ENCODE measurements at regions not wholly inside any gene's neighbourhood (a gene's known extent, or its start where the extent isn't known, plus 50 kb on each side); places are given as distances from the start of the nearest gene placed in this dataset.
"Not testable (repeated sequence)": the region's sequence is repeated elsewhere in the genome, so short reads cannot be mapped to it uniquely, and the experiment has no call there.

DNA sequence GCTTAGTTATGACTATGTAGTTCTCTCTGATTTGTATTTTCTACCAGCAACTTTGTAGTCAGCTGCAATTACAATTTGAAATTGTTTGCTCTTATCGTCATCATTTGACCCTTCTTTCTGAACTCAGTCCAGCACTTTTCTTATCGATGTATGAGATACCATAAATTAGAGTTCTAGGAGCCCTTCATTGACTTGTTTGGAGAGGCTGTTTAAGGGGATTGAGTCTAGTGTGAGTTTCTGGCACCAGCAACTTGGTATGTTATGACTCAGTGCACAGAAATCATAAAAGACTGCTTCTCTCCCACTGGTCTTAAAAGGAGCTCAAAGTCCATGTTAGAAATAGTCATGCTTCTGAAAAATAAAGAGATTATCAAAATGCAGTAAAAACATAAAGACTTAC, 190.3 kb downstream of the TENT5A start:
- DNase-seq (ENCODE audit: low spot score): no peak

DNA sequence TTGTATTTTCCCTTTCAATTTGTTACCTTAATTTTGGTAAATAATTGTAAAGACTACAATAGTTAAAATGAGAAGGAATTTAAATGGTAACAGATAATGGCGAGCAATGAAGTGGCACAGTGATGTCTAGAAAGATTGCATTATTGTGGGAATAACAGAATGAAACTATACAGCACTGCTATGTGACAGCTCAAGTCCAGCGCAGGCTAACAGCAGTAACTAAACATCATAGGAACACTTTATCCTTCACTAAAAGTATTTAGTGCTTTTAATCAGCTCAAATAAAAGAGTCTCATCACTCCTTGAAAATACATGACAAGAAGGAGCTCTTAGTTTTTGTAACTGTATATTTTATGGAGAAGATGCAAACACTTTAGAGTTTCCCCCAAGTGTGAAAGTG, 190.8 kb downstream of the TENT5A start:
- no peak for DNase-seq (ENCODE audit: low spot score)

GRCh38 chr6:81561071-81561564, 191.4 kb downstream of the TENT5A start:
- no peak for DNase-seq (ENCODE audit: low spot score)

DNA sequence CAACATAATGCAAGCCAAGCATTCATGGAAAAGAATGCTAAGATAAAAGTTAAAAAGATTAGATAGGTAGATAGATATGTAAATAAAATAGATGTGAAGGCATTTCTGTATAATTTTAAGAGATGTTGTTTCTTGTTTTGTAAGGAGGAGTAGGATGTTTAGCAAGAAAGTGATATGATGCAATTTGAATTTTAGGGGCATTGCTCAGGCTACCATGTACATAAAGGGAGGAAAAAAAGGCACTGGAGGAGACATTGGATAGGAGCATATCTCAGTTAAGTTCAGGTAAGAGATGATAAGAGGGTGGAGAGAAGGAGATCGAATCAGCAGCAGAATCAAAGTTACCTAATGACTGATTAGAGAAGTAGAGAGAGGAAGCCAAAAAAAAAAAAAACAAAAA, 194.7 kb downstream of the TENT5A start:
- DNase-seq (ENCODE audit: low spot score): no peak

DNA sequence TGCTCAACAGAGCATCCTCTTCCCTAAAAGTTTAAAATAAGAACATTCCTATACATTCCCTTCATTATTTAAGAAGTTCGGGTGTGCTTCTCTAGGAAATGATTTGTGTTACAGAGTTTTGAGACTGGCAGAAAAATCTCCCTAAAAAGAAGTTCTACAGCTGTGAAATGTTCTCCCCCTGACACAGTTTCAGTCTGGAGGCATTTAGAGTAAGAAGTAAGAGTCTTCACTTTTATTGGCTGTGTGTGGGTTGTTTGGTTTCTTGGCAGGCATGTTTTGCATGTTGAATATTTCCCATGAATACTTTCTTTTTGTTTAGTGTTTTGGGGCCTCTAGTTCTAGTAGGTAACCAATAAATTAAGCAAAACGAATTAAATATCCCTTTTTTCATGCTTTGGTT, 195.9 kb downstream of the TENT5A start:
- no peak for DNase-seq (ENCODE audit: low spot score)

GRCh38 chr6:81553216-81553615, 199.3 kb downstream of the TENT5A start:
- DNase-seq (ENCODE audit: low spot score): no peak

GRCh38 chr6:81552644-81553043, 199.8 kb downstream of the TENT5A start:
- no peak for DNase-seq (ENCODE audit: low spot score)

- no peak for DNase-seq (ENCODE audit: low spot score)
Measured at GRCh38 chr6:81547149-81547548, 205.3 kb downstream of the TENT5A start.

GRCh38 chr6:81534934-81535465, 217.5 kb downstream of the TENT5A start:
- DNase-seq (ENCODE audit: low spot score): no peak

GRCh38 chr6:81531869-81532561, 220.5 kb downstream of the TENT5A start:
- no peak for DNase-seq (ENCODE audit: low spot score)

DNA sequence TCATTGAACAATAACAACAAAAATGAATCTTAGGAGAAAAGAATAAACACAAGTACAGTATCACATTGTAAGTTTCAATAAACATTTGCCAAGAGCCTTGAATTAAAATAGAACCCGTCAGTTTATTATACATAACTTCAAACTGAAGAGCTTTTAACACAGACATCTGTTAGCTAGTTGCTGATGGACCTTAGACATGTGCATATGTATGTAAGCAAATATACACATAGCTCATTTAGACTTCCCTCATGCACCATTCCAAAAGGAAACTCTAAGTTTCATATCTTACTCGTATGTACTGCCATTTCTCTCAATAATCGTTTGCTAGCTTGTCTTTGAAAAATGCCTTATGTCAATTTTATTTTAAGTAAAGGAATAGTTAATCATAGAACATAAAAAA, 235.0 kb downstream of the TENT5A start:
- DNase-seq (ENCODE audit: low spot score): no peak

DNA sequence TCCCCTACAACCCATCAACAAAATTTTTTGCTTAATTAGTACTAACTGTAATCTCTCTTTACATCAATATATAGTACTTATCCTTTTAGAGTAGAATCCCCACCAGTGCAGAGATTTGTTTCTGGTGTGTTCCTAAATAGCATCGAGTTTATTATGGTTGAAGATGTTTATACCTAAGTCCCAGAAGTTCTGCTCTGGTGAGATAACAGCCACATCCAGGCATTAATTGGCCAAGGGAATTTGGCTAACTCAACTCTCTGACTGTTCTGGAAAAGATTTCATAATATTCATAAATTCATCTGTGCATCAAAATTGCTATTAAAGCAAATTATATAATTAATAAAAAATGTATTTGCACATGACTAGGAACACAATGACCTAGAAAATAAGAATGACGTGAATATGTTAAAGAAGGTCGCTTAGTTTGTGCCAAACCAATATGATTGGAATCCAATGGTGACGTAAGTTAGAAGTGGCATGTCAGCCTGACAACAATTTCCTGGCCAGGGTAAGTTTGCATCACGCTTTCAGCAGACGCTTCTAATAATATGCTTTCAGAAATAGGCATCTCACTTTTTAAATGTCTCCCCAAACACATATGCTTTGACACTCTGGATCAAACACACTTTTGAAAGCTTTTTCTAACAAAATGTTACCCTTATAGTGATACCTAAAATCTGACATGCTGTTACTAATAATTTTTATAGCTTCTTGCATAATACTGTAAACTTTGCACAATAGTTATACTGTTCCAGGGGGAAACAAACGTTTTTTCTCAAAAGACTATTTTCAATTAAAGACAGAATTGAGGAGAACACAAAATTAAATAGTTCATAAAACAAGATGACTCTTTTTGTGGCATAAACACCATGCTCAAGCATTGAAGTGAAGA, 236.7 kb downstream of the TENT5A start:
- DNase-seq (ENCODE audit: low spot score): no peak

GRCh38 chr6:81514195-81514594, 238.3 kb downstream of the TENT5A start:
- DNase-seq (ENCODE audit: low spot score): not testable (repeated sequence)

- no peak for DNase-seq (ENCODE audit: low spot score)
Measured at GRCh38 chr6:81511423-81511822, 241.1 kb downstream of the TENT5A start.

GRCh38 chr6:81495999-81496398, 256.5 kb downstream of the TENT5A start:
- no peak for DNase-seq (ENCODE audit: low spot score)

DNA sequence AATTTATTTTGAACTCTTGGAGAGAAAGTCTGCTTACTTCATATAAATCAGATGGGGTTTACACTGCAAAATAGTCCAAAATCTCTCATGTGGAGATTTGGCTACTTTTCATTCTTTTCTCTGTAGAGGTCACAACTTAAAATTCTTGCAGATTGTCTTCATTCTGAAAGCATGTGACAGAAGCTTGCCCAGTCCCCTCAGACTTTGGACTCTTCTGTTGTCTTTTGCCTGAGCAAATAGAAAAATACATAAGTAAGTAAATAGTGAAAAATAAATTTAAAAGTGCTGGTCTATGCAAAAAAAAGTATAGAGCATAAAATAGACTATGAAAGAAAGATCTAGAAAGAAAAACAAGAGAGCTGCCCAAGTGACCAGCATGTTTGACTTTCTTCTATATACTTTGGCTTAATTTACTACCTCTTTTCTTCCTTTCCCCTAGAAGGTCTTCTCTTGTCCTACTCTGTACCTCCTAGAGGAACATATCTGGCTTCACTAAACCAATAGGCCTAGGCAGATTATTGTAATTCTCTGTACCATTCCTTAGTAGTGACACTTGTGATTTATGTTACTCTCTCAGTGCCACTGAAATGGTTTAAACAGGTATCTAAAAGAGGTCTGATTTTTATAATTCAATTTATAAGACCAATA, 260.9 kb downstream of the TENT5A start:
- DNase-seq (ENCODE audit: low spot score): no peak

- DNase-seq (ENCODE audit: low spot score): no peak
Measured at GRCh38 chr6:81487489-81487888, 265.0 kb downstream of the TENT5A start.

DNA sequence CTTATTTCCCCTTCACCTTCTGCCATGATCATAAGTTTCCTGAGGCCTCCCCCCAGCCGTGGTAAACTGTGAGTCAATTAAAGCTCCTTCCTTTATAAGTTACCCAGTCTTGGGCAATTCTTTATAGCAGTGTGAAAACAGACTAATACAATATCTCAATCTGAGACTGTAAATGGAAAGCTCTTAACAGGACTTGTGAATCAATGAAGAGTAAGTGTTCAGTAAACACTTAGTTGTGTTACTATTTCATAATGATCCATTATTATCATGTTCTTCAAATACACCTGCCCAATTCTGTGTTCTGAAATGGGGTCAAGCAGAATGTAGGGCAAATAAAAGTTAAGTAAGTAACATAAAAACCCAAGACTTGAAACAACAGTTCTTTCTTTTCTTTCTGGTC, 266.2 kb downstream of the TENT5A start:
- no peak for DNase-seq (ENCODE audit: low spot score)

DNA sequence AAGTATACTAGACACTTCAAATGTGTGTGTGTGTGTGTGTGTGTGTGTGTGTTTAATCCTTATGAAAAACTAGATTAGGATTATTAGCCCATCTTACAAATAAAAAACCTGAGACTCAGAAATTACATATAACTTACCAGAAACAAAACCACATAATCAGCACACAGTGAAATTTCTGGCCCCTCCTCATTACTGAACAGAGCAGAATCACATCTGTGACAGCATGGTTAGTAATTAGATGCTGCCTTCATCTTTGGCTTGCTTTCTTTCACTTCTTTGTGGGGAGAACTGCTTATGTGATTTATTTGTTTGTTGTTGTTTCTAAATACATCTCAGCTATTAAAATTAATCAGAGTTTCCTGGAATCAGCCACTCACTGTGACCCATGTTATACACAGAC, 267.1 kb downstream of the TENT5A start:
- DNase-seq (ENCODE audit: low spot score): no peak

DNA sequence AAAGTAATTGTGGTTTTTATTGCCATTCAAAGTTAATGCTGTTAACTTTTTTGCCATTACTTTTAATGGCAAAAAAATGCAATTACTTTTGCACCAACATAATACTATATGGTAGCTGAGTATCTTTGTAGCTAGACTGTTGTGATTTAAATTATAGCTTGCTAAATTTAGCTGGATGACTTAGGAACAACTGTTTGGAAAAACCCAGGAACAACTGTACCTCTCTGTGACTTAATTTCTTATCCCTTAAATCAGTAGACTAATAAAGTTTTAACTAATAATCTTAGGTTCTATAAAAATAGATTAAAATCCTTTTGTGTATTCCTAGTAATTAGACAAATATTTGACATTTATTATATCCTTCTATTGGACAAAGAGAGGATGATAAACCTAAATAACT, 268.2 kb downstream of the TENT5A start:
- DNase-seq (ENCODE audit: low spot score): no peak

DNA sequence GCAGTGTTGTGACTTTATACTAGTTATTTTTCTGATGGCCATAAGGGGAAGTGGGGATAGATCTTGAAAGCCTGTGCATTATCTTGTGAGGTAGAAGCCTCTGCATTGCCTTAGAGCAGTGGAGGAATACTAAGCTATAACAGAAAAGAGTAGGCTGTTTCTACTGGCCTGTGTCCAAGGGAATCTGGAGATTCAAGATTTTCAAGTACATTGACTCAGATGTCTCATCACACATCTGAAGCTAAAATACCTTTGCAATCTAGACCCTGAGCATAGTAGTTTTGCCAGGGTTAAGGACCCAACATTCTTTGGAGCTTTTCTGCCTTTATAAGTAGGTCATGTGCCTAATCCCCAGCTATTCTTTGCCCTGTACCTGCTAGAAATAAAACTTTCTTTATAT, 272.3 kb downstream of the TENT5A start:
- no peak for DNase-seq (ENCODE audit: low spot score)

DNA sequence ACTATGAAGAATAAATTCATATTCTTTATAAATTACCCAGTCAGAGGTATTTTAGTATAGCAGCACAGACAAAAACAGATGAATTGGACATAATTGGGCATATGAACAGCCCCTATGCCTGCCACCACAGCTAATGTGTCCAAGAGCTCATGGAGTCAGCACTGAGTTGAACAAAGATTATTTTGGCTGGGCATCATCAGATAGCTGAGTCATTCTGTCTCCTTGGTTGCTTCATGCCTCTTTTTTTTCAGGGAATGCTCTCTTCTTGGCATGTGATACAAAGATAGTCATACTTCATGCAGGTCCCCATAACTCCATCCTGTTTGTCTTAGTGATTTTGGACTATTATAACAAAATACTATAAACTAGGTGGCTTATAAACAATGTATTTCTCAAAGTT, 275.6 kb downstream of the TENT5A start:
- no peak for DNase-seq (ENCODE audit: low spot score)

DNA sequence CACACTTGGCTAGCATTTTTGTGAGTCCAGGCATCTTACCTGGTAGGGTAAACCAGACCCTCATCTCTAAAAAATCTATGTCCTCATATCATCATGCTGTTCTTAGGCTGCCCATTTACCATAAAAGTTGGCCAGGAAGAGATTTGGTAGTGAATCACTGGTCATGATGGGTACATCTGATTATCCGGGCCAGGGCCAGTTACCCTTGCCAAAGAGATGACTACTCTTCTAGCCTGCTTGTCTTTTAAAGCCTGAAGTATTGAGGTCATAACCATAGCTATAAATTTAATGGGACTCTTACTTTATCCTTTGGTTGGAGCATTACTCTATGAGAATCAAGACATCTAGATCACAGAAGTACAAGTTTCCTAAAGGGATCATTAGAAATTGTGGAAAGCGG, 276.8 kb downstream of the TENT5A start:
- DNase-seq (ENCODE audit: low spot score): no peak
